OCI-LY3 (cell line): ENCODE measurements at regions not wholly inside any gene's neighbourhood (a gene's known extent, or its start where the extent isn't known, plus 50 kb on each side); places are given as distances from the start of the nearest gene placed in this dataset.

ENCODE experiments used
- H2AFZ ChIP-seq: fragments of 200-600, 300-600 bp; shearing (Covaris generic); 2 replicates; pipeline ENCODE4 v1.6.0; 2014; ENCODE audit warnings: antibody characterized with exemption, low read depth, low read length
- H3K27ac ChIP-seq: fragments of 200-600, 300-600 bp; sonication (generic); 2 replicates; pipeline ENCODE4 v1.5.1; 2014; ENCODE audit warnings: mild to moderate bottlenecking, low read length, moderate library complexity, mixed read lengths
- H3K27me3 ChIP-seq: fragments of 200-600, 300-600 bp; sonication (generic); 2 replicates; pipeline ENCODE4 v1.6.1; 2014; ENCODE audit warnings: low read depth, low read length, mixed read lengths
- H3K36me3 ChIP-seq: fragments of 200-600, 300-600 bp; sonication (generic); replicated peaks from 2 replicates; pipeline ENCODE3; 2014; ENCODE audit warnings: low read depth, low read length, mixed read lengths
- H3K4me1 ChIP-seq: fragments of 300-600, 200-600 bp; sonication (generic); 2 replicates; pipeline ENCODE4 v1.6.1; 2014; ENCODE audit warnings: low read length, mixed read lengths
- H3K4me2 ChIP-seq: fragments of 200-600, 300-600 bp; sonication (generic); 2 replicates; pipeline ENCODE4 v1.6.1; 2014; ENCODE audit warnings: low read length, mixed read lengths
- H3K4me3 ChIP-seq: fragments of 300-600, 200-600 bp; sonication (generic); 2 replicates; pipeline ENCODE4 v1.5.1; 2014; ENCODE audit warnings: antibody characterized with exemption, mild to moderate bottlenecking, low read length, moderate library complexity
- H3K79me2 ChIP-seq: fragments of 300-600, 200-600 bp; shearing (Covaris generic); 2 replicates; pipeline ENCODE4 v1.6.1; 2014; ENCODE audit warnings: mild to moderate bottlenecking, low read length, mixed read lengths
- H3K9ac ChIP-seq: fragments of 300-600, 200-600 bp; shearing (Covaris generic); 2 replicates; pipeline ENCODE4 v1.6.0; 2014; ENCODE audit warnings: mild to moderate bottlenecking, low read length, moderate library complexity
- H3K9me3 ChIP-seq: fragments of 200-600, 300-600 bp; shearing (Covaris generic); 2 replicates; pipeline ENCODE4 v1.6.1; 2014; ENCODE audit warnings: low read length, mixed read lengths; ENCODE audit not compliant: insufficient read depth
- H4K20me1 ChIP-seq: fragments of 200-600, 300-600 bp; sonication (generic); 2 replicates; pipeline ENCODE4 v1.6.1; 2016; ENCODE audit warnings: low read length, mixed read lengths; ENCODE audit not compliant: insufficient read depth
- EZH2phosphoT487 ChIP-seq: fragments of 200-600 bp; shearing (Covaris generic); IDR thresholded peaks from 2 replicates; pipeline ENCODE4 v1.6.1; 2018; ENCODE audit warnings: antibody characterized with exemption, mixed run types, low read depth
- TF ChIP-seq, protein P1 (sequence below): fragments of 200-600, 300-600 bp; sonication (generic); IDR thresholded peaks from 2 replicates; pipeline ENCODE4 v1.5.1; 2014; ENCODE audit warnings: antibody characterized with exemption, low read length, low read depth

DNA sequence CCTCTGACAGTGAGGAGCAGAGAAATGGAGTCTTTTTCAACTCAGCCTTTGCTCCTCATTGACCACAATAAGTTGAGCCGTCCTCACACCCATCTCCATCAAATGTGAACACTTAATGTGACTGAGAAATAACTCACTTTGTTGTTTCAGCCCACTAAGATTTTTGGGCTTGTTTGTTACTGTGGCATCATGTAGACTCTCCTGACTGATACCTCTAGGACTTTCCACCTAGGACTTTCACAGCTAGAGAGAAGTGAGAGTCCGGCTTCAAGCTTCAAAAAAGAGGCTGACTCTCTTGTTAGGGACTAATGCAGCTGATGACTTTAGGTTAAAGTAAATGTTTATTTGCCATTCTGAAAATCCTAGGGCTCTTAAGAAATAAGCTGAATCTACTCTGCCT is 435.0 kb downstream of the TMEM114 start:
- no peaks in the 10 kb centered on the region for H4K20me1 ChIP-seq
- no peaks in the 10 kb centered on the region for H3K9me3 ChIP-seq
- H3K4me3 ChIP-seq = no peak overlapping the region
- no peaks in the 10 kb centered on the region for H3K4me1 ChIP-seq
- no peak for TF ChIP-seq EZH2phosphoT487
- TF ChIP-seq, protein P1, sequence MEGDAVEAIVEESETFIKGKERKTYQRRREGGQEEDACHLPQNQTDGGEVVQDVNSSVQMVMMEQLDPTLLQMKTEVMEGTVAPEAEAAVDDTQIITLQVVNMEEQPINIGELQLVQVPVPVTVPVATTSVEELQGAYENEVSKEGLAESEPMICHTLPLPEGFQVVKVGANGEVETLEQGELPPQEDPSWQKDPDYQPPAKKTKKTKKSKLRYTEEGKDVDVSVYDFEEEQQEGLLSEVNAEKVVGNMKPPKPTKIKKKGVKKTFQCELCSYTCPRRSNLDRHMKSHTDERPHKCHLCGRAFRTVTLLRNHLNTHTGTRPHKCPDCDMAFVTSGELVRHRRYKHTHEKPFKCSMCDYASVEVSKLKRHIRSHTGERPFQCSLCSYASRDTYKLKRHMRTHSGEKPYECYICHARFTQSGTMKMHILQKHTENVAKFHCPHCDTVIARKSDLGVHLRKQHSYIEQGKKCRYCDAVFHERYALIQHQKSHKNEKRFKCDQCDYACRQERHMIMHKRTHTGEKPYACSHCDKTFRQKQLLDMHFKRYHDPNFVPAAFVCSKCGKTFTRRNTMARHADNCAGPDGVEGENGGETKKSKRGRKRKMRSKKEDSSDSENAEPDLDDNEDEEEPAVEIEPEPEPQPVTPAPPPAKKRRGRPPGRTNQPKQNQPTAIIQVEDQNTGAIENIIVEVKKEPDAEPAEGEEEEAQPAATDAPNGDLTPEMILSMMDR = no peak
- H3K27me3 ChIP-seq = no peaks in the 10 kb centered on the region
- no peak overlapping the region for H3K9ac ChIP-seq
- no peak overlapping the region for H2AFZ ChIP-seq
- H3K27ac ChIP-seq = no peak overlapping the region
- H3K36me3 ChIP-seq = no peaks in the 10 kb centered on the region
- no peak overlapping the region for H3K4me2 ChIP-seq
- H3K79me2 ChIP-seq = no peaks in the 10 kb centered on the region

DNA sequence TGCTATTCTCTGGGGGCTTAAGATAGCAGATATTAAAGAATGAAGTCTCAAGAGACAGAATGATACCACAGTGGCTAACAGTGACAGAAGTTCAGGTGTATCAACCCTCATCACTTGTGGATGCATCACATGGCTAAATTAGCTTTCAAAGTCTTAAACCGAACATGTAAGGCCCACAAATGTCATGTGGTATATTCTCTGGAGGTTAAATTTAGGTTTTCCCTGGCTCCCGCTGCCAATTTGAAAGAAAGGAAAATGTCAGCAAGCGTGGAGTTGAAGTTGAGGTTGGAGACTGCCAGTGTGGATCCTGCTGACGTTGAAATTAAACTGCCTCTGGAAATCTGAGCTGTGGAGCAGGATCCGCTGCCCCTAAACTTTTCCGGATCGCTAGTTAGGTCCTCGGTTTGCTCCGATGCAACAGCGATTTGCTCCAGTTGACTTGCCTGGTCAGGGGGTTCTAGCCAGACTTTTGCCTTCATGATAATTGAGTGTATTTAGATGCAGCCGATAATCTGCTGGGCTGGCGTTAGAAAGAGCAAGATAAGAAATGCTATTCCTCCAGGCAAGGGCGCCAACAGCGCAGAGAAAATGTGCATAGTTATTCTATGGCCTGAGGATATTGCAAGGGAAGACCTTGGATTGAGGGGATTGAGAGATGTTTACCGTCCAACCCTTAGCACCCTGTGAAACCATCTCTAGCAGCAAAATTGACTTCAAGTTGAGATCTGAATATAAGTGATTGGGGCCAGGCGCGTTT is 443.9 kb downstream of the TMEM114 start:
- no peaks in the 10 kb centered on the region for H3K27me3 ChIP-seq
- no peaks in the 10 kb centered on the region for H3K79me2 ChIP-seq
- H3K27ac ChIP-seq = no peak overlapping the region
- H3K9me3 ChIP-seq = no peaks in the 10 kb centered on the region
- H4K20me1 ChIP-seq = no peaks in the 10 kb centered on the region
- H3K36me3 ChIP-seq = no peaks in the 10 kb centered on the region
- H2AFZ ChIP-seq = no peak overlapping the region
- TF ChIP-seq EZH2phosphoT487 = no peak
- TF ChIP-seq, protein P1 = no peak
- H3K4me1 ChIP-seq = no peaks in the 10 kb centered on the region
- no peak overlapping the region for H3K4me2 ChIP-seq
- no peak overlapping the region for H3K9ac ChIP-seq
- H3K4me3 ChIP-seq = no peak overlapping the region

DNA sequence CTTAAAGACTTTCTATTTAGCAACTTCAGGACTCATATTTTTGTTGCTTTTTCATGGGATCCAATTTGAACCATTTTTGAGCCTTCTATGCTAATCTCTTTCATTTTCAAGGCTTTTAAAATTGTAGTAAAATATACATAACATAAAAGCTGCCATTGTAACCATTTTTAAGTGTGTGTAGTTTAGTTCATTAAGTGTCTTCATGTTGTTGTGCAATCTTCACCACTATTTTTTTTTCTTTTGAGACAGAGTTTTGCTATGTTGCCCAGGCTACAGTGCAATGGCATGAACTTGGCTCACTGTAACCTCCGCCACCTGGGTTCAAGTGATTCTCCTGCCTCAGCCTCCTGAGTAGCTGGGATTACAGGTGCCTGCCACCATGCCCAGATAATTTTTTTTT is 451.6 kb downstream of the TMEM114 start:
- TF ChIP-seq EZH2phosphoT487 = no peak
- TF ChIP-seq, protein P1 = no peak
- Histone ChIP-seq H3K27ac (no peak overlapping the region), H2AFZ (no peak overlapping the region), H4K20me1 (no peaks in the 10 kb centered on the region), H3K9ac (no peak overlapping the region), H3K27me3 (no peaks in the 10 kb centered on the region), H3K4me3 (no peak overlapping the region), H3K4me2 (no peak overlapping the region), H3K9me3 (no peaks in the 10 kb centered on the region), H3K79me2 (no peaks in the 10 kb centered on the region), H3K36me3 (no peaks in the 10 kb centered on the region), H3K4me1 (no peaks in the 10 kb centered on the region)

DNA sequence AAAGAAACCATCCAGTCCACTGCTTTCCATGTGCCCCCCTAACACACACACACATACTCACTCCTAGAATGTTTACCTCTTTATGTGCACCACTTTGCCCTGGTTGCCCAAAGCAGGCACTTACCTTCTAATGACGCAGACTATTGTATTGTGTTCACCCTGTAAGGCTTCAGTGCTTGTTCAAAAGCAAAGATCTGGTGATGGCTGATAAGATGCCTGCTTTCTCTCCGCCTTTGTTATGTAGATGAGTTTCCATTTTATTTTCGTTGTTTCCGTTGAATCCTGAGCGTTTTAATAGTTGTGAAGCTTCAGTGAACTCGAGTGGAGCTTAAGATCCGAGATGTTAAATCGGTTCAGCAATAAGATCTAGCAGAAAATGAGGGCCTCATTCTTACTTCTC is 452.7 kb downstream of the TMEM114 start:
- H2AFZ ChIP-seq = no peak overlapping the region
- H3K4me2 ChIP-seq = no peak overlapping the region
- H4K20me1 ChIP-seq = no peaks in the 10 kb centered on the region
- H3K27me3 ChIP-seq = no peaks in the 10 kb centered on the region
- H3K36me3 ChIP-seq = no peaks in the 10 kb centered on the region
- no peak overlapping the region for H3K9ac ChIP-seq
- no peak overlapping the region for H3K4me3 ChIP-seq
- no peaks in the 10 kb centered on the region for H3K9me3 ChIP-seq
- H3K27ac ChIP-seq = no peak overlapping the region
- TF ChIP-seq, protein P1 = no peak
- no peak for TF ChIP-seq EZH2phosphoT487
- H3K79me2 ChIP-seq = no peaks in the 10 kb centered on the region
- no peaks in the 10 kb centered on the region for H3K4me1 ChIP-seq
